ENCODE measurements at regions not wholly inside any gene's neighbourhood (a gene's known extent, or its start where the extent isn't known, plus 50 kb on each side); places are given as distances from the start of the nearest gene placed in this dataset.
A peak's percentile ranks its signal among the peaks of the same experiment; 100 is the strongest.

DNA sequence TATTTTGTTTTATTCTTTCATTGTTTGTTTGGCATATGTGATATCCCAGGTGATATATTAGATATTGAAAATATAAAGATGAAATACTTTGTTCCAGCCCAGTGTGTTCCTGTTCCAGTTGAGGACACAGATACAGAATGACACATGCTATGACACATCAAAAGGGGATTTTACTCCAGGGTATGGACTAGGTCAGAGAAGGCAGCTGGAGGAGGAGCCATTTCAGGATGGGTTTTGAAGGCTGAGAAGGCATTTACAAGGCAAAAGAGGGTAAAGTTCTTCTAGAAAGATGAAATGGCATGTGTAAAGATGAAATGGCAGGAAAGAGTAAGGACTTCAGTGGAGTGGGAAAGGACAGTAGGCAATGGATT, 163.8 kb downstream of the ZIC1 start:
- no peak overlapping the region for H3K27ac ChIP-seq (ENCODE audit: low read depth, low read length)
- no peaks in the 10 kb centered on the region for H3K36me3 ChIP-seq (ENCODE audit: control insufficient read depth, insufficient read depth, low read length)
- DNase-seq (ENCODE audit: low read depth in 4 of 6, low spot score in 6 of 6), result no peak
- no peaks in the 10 kb centered on the region for H3K27me3 ChIP-seq (ENCODE audit: control insufficient read depth, insufficient read depth, low read length)
- H3K4me1 ChIP-seq (ENCODE audit: control insufficient read depth, insufficient read depth, low read length), result no peaks in the 10 kb centered on the region
- no peak overlapping the region for H3K4me3 ChIP-seq (ENCODE audit: low read depth, low read length)
- H3K9me3 ChIP-seq (ENCODE audit: control insufficient read depth, insufficient read depth, low read length), result no peaks in the 10 kb centered on the region

DNA sequence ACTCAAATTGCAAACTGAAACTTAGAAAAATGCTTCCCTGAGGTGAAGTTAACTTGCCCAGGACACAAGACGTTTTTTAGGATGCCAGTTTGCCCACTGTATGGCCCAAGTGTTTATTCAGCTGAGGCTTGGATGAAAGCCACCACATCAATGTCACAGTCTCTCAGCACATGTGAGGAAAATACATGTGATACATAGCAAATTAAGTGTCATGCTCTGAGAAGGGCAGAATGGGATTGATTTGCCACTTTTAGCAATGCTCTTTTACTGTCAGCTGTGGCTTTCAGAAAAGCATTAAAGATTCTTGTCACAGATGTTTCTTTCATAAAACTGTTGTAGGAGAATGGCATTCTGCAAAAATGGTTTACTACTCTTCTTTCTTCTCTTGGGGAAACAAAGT, 165.5 kb downstream of the ZIC1 start:
- WGBS (ENCODE audit: insufficient coverage), result 0% methylated on average over 1 of the region's 1 CpG
- peak in 2 of 6 donors; percentile 60 to 65 for DNase-seq (ENCODE audit: low read depth in 4 of 6, low spot score in 6 of 6)
- no peak overlapping the region for H3K27ac ChIP-seq (ENCODE audit: low read depth, low read length)
- no peaks in the 10 kb centered on the region for H3K4me1 ChIP-seq (ENCODE audit: control insufficient read depth, insufficient read depth, low read length)
- no peaks in the 10 kb centered on the region for H3K9me3 ChIP-seq (ENCODE audit: control insufficient read depth, insufficient read depth, low read length)
- H3K36me3 ChIP-seq (ENCODE audit: control insufficient read depth, insufficient read depth, low read length), result no peaks in the 10 kb centered on the region
- H3K4me3 ChIP-seq (ENCODE audit: low read depth, low read length), result no peak overlapping the region
- H3K27me3 ChIP-seq (ENCODE audit: control insufficient read depth, insufficient read depth, low read length), result no peaks in the 10 kb centered on the region

DNA sequence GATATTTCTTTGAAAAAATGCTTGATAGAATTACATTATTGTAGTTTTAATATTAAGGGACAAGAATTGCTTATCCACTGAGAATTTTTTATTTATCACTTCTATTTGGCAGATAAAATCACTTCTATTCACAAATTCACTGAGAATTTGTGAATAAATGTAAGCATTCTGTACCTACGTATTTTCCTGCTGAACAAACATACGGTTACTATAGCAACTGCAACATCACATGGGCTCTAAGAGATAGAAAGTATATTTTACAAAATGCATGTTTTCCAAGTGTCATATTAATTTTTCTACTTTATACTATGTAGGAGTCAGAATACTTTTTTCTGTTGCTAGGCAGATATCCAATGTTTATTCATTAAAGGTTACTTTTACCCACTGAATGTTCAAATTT, 166.2 kb downstream of the ZIC1 start:
- peak in 2 of 6 donors; percentile 23 to 69 for DNase-seq (ENCODE audit: low read depth in 4 of 6, low spot score in 6 of 6)
- H3K9me3 ChIP-seq (ENCODE audit: control insufficient read depth, insufficient read depth, low read length), result no peaks in the 10 kb centered on the region
- no peaks in the 10 kb centered on the region for H3K36me3 ChIP-seq (ENCODE audit: control insufficient read depth, insufficient read depth, low read length)
- H3K27me3 ChIP-seq (ENCODE audit: control insufficient read depth, insufficient read depth, low read length), result no peaks in the 10 kb centered on the region
- WGBS (ENCODE audit: insufficient coverage), result no CpG with 5 or more reads among the region's 2 CpGs
- H3K4me3 ChIP-seq (ENCODE audit: low read depth, low read length), result no peak overlapping the region
- no peaks in the 10 kb centered on the region for H3K4me1 ChIP-seq (ENCODE audit: control insufficient read depth, insufficient read depth, low read length)
- H3K27ac ChIP-seq (ENCODE audit: low read depth, low read length), result no peak overlapping the region

DNA sequence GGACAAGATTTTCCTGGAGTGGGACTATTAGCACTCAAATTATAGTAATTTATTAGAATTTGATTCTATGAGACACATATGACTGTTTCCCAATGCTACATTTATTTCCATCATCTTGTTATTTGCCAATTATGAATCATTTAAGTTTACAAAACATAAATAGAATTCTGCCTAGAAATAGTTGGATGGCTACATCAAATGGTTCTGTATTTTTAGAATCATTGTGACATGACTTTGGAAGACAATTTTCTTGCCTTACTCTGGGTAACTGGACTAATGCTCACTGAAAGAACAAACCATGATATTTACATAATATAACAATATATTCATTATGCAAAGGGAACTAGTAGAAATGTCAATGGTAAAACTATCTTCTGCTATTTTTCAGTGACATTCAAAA, 173.5 kb downstream of the ZIC1 start:
- H3K27me3 ChIP-seq (ENCODE audit: control insufficient read depth, insufficient read depth, low read length), result no peaks in the 10 kb centered on the region
- H3K9me3 ChIP-seq (ENCODE audit: control insufficient read depth, insufficient read depth, low read length), result no peaks in the 10 kb centered on the region
- H3K36me3 ChIP-seq (ENCODE audit: control insufficient read depth, insufficient read depth, low read length), result no peaks in the 10 kb centered on the region
- H3K27ac ChIP-seq (ENCODE audit: low read depth, low read length), result no peak overlapping the region
- no peak for DNase-seq (ENCODE audit: low read depth in 4 of 6, low spot score in 6 of 6)
- H3K4me1 ChIP-seq (ENCODE audit: control insufficient read depth, insufficient read depth, low read length), result no peaks in the 10 kb centered on the region
- H3K4me3 ChIP-seq (ENCODE audit: low read depth, low read length), result no peak overlapping the region

DNA sequence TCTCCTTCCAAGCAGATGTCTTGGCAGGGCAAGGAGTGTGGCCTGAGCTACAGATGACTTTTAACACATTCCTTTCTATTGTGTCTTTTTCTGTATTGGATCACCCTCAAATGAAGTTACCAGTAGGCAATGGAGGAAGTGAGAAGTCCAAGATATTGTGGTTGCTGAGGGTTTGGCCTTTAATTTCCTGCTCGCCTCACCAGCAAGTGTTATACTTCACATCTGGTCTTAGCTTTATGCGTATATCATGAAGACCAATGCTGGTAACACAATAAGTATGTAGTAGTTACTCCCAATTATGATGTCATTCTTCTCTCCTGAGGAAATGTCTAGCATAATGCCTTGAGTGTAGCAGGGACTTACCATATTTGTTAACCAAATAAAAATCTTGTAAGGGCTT, 179.9 kb downstream of the ZIC1 start:
- peaks cover 1% of the 10 kb centered on the region for H3K9me3 ChIP-seq (ENCODE audit: control insufficient read depth, insufficient read depth, low read length)
- DNase-seq (ENCODE audit: low read depth in 4 of 6, low spot score in 6 of 6), result no peak
- H3K36me3 ChIP-seq (ENCODE audit: control insufficient read depth, insufficient read depth, low read length), result no peaks in the 10 kb centered on the region
- WGBS (ENCODE audit: insufficient coverage), result no CpG with 5 or more reads among the region's 2 CpGs
- no peak overlapping the region for H3K27ac ChIP-seq (ENCODE audit: low read depth, low read length)
- H3K4me1 ChIP-seq (ENCODE audit: control insufficient read depth, insufficient read depth, low read length), result no peaks in the 10 kb centered on the region
- H3K4me3 ChIP-seq (ENCODE audit: low read depth, low read length), result no peak overlapping the region
- no peaks in the 10 kb centered on the region for H3K27me3 ChIP-seq (ENCODE audit: control insufficient read depth, insufficient read depth, low read length)

DNA sequence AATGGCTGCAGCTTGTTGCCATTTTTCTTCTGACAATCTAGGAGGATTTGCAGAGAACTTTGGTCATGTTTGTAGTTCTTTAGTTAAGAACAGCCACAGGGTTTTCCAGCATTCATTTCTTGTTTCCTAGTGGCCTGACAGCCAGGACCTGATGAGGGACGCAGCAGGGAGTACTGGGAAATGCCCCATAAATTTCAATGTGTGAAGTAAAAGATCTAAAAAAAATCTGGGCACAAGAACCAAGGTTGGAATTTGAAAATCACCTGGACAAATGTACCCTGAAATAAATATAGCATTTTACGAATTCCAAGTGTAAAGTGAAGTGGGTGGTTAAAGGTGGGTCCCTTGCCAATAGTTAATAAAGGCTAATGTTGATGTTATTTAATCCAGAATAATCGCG, 195.0 kb downstream of the ZIC1 start:
- 75% methylated on average over 1 of the region's 4 CpGs for WGBS (ENCODE audit: insufficient coverage)
- no peaks in the 10 kb centered on the region for H3K36me3 ChIP-seq (ENCODE audit: control insufficient read depth, insufficient read depth, low read length)
- H3K4me3 ChIP-seq (ENCODE audit: low read depth, low read length), result no peak overlapping the region
- no peaks in the 10 kb centered on the region for H3K4me1 ChIP-seq (ENCODE audit: control insufficient read depth, insufficient read depth, low read length)
- H3K9me3 ChIP-seq (ENCODE audit: control insufficient read depth, insufficient read depth, low read length), result no peaks in the 10 kb centered on the region
- peak in 1 of 6 donors; percentile 14 for DNase-seq (ENCODE audit: low read depth in 4 of 6, low spot score in 6 of 6)
- no peaks in the 10 kb centered on the region for H3K27me3 ChIP-seq (ENCODE audit: control insufficient read depth, insufficient read depth, low read length)
- no peak overlapping the region for H3K27ac ChIP-seq (ENCODE audit: low read depth, low read length)

DNA sequence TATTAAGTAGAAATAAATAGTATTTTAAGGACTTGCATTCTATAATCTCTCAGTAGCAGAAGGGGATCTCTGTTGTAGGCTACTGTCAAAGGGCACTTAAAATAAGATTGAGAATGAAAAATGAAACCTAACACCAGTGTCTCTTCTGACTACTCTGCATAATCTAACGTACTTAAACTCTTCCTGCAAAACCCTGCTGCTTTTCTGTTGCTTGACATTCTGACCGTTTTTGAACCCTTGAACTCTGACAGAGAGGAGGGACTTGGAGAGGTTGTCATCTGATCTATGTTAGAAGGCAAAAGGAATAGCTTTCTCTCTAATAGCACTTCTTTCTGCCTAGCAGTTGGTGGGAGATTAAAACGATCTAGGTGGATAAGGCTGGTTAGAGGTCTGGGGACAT, 204.6 kb downstream of the ZIC1 start:
- WGBS (ENCODE audit: insufficient coverage), result no CpG with 5 or more reads among the region's 3 CpGs
- Histone ChIP-seq H3K4me1 (ENCODE audit: control insufficient read depth, insufficient read depth, low read length) (no peaks in the 10 kb centered on the region), H3K27me3 (ENCODE audit: control insufficient read depth, insufficient read depth, low read length) (no peaks in the 10 kb centered on the region), H3K9me3 (ENCODE audit: control insufficient read depth, insufficient read depth, low read length) (no peaks in the 10 kb centered on the region), H3K27ac (ENCODE audit: low read depth, low read length) (peak overlapping the region; percentile 84), H3K36me3 (ENCODE audit: control insufficient read depth, insufficient read depth, low read length) (no peaks in the 10 kb centered on the region), H3K4me3 (ENCODE audit: low read depth, low read length) (no peak overlapping the region)
- peak in 2 of 6 donors; percentile 63 to 74 for DNase-seq (ENCODE audit: low read depth in 4 of 6, low spot score in 6 of 6)

DNA sequence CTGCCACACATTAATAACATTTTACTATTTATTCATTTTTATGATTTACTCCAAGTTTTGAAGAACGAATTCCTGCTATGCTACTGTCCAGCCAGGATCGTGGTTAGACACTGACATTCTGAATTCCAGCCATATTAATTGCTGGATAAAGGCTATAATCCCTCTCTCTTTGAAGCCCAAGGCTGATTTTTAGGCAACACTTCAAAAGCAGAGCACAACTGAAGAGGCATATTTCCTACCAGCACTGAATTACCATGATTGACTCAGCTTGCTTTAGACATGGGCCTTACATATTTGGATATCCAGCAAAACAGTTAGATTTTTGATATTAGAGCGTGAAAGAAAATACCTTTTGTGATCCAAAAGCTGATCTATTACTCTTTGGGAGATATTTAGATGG, 205.0 kb downstream of the ZIC1 start:
- 36% methylated on average over 2 of the region's 3 CpGs for WGBS (ENCODE audit: insufficient coverage)
- Histone ChIP-seq H3K27me3 (ENCODE audit: control insufficient read depth, insufficient read depth, low read length) (no peaks in the 10 kb centered on the region), H3K36me3 (ENCODE audit: control insufficient read depth, insufficient read depth, low read length) (no peaks in the 10 kb centered on the region), H3K4me3 (ENCODE audit: low read depth, low read length) (no peak overlapping the region), H3K9me3 (ENCODE audit: control insufficient read depth, insufficient read depth, low read length) (no peaks in the 10 kb centered on the region), H3K27ac (ENCODE audit: low read depth, low read length) (peak overlapping the region; percentile 84), H3K4me1 (ENCODE audit: control insufficient read depth, insufficient read depth, low read length) (no peaks in the 10 kb centered on the region)
- peak in 2 of 6 donors; percentile 20 to 42 for DNase-seq (ENCODE audit: low read depth in 4 of 6, low spot score in 6 of 6)

DNA sequence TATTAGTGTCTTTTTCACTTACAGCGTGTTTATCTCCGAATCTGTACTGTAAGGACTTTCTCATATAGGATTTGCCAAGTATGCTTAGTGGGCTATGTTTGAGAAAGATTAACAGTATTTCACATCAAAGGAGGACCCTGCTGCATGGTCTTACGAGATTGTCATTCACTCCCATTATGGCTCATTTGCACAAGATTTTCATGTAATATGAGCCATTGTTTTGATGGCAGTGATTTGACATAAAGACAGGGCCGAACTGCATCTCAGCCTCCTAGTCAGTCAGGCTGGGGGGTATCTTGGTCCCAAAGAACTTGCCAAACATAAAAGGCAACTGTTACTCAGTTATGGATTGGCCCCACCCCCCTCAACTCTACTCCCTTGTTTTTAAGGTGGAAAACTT, 205.9 kb downstream of the ZIC1 start:
- Histone ChIP-seq H3K27me3 (ENCODE audit: control insufficient read depth, insufficient read depth, low read length) (no peaks in the 10 kb centered on the region), H3K36me3 (ENCODE audit: control insufficient read depth, insufficient read depth, low read length) (no peaks in the 10 kb centered on the region), H3K27ac (ENCODE audit: low read depth, low read length) (peak overlapping the region; percentile 84), H3K4me1 (ENCODE audit: control insufficient read depth, insufficient read depth, low read length) (no peaks in the 10 kb centered on the region), H3K9me3 (ENCODE audit: control insufficient read depth, insufficient read depth, low read length) (no peaks in the 10 kb centered on the region), H3K4me3 (ENCODE audit: low read depth, low read length) (peak overlapping the region; percentile 9)
- peak in 2 of 6 donors; percentile 42 to 48 for DNase-seq (ENCODE audit: low read depth in 4 of 6, low spot score in 6 of 6)
- WGBS (ENCODE audit: insufficient coverage), result no CpG with 5 or more reads among the region's 4 CpGs

DNA sequence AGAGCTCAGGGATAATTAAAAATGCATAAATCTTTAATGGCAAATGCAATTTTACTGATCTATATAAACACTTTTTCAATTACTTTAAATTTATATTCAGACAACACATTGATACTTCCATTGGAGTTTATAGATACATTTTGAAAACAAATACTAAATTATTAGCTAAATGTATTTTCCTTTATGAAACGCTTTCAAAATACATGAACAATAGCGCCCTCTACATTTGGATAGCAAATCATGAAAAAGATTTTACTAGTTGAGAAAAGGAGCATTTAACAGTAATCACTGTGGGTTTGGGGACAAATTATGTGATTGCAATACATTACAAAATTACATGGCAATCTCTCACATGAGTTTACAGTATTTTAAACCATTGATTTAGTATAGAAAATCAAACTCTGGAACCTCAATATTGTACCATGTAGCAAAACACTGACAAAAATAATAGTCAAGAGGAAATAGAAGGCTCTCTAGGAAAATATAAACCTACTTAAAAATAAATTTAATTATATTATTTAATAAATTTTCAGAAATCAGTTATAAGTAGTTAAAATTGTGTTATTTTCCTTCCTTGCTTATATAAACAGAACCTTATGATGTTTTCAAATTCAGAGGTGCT, 207.9 kb downstream of the ZIC1 start:
- no CpG with 5 or more reads among the region's 2 CpGs for WGBS (ENCODE audit: insufficient coverage)

More for the DNA sequence above, 207.9 kb downstream of the ZIC1 start:
- peak overlapping the region; percentile 45 for H3K27ac ChIP-seq (ENCODE audit: low read depth, low read length)
- H3K4me1 ChIP-seq (ENCODE audit: control insufficient read depth, insufficient read depth, low read length), result no peaks in the 10 kb centered on the region
- H3K9me3 ChIP-seq (ENCODE audit: control insufficient read depth, insufficient read depth, low read length), result no peaks in the 10 kb centered on the region
- peak in 2 of 6 donors; percentile 55 to 83 for DNase-seq (ENCODE audit: low read depth in 4 of 6, low spot score in 6 of 6)
- H3K27me3 ChIP-seq (ENCODE audit: control insufficient read depth, insufficient read depth, low read length), result no peaks in the 10 kb centered on the region
- H3K4me3 ChIP-seq (ENCODE audit: low read depth, low read length), result no peak overlapping the region
- no peaks in the 10 kb centered on the region for H3K36me3 ChIP-seq (ENCODE audit: control insufficient read depth, insufficient read depth, low read length)

Data from spinal cord (tissue), 9 donors.